K562 (cell line): ENCODE measurements at regions not wholly inside any gene's neighbourhood (a gene's known extent, or its start where the extent isn't known, plus 50 kb on each side); places are given as distances from the start of the nearest gene placed in this dataset.

ENCODE experiments used
- ATAC-seq: fragments of 200-7000 bp; cut with Tn5 transposase; 3 replicates; pipeline ENCODE4 v1.9.1; 2020; ENCODE audit warnings: moderate library complexity
- BruUV-seq: library from RNA; stranded (reverse); fragments of 400-500 nt; replicated peaks from 2 replicates; lab custom pipeline; 2021; lab: Mats Ljungman, UMichigan
- CTCF ChIA-PET: fragments of 300-600 bp; formaldehyde crosslinking; extraction: SDS; loops from one replicate; lab custom pipeline; 2021; ENCODE audit warnings: low intra/inter-chr PET ratio; lab: Yijun Ruan, JAX
- POLR2A ChIA-PET: fragments of 300-600, 350-650 bp; sonication (Branson Sonifier 250); formaldehyde crosslinking; extraction: SDS; loops from one replicate; lab custom pipeline; 2021; ENCODE audit warnings: antibody characterized with exemption, inconsistent platforms; lab: Yijun Ruan, JAX
- DNase-seq, 4 experiments: peaks; one replicate each; pipeline versions ENCODE4 v3.0.0 to v3.0.0-alpha.2; 2011 to 2018; ENCODE audit warnings: low spot score in 3 of 4, mixed read lengths in 3 of 4; ENCODE audit errors: extremely low read depth in 1 of 4
- FAIRE-seq: peaks from 2 replicates; lab custom pipeline; 2011; peaks lifted over from hg19 to GRCh38; lab: Jason Lieb, UNC
- H2AFZ ChIP-seq: 2 replicates; pipeline ENCODE4 v1.6.0; 2011; ENCODE audit warnings: low read depth, low read length, control low read depth, inconsistent platforms
- H3K27ac ChIP-seq: fragments of 200-600 bp; 3 replicates; pipeline ENCODE4 v1.8.0; 2011; ENCODE audit warnings: low read depth, mild to moderate bottlenecking, control low read depth, inconsistent platforms, low read length, moderate library complexity, mixed read lengths; ENCODE audit errors: extremely low read depth
- H3K27me3 ChIP-seq, 2 experiments: fragments of 300-600 bp in 1 of 2; 2 replicates in 1 of 2; 3 replicates in 1 of 2; pipeline versions ENCODE4 v1.6.0 to v1.8.0; 2011; ENCODE audit warnings: inconsistent platforms in 2 of 2, low read length in 2 of 2, mild to moderate bottlenecking in 1 of 2, mixed read lengths in 1 of 2, moderate library complexity in 1 of 2; ENCODE audit not compliant: control insufficient read depth in 2 of 2, insufficient read depth in 2 of 2
- H3K36me3 ChIP-seq: fragments of 300-600 bp; 3 replicates; pipeline ENCODE4 v1.8.0; 2011; ENCODE audit warnings: mild to moderate bottlenecking, low read length, inconsistent platforms; ENCODE audit not compliant: control insufficient read depth, insufficient read depth
- H3K4me1 ChIP-seq, 2 experiments: fragments of 200-600 bp in 1 of 2; replicated peaks in 1 of 2; 2 replicates in 1 of 2; 3 replicates in 1 of 2; pipeline versions ENCODE4 v1.5.1 to v1.8.0; 2011; ENCODE audit warnings: inconsistent platforms in 2 of 2, low read length in 2 of 2, mild to moderate bottlenecking in 1 of 2, mixed read lengths in 1 of 2, moderate library complexity in 1 of 2; ENCODE audit not compliant: control insufficient read depth in 2 of 2, insufficient read depth in 2 of 2
- H3K4me2 ChIP-seq: 2 replicates; pipeline ENCODE4 v1.6.1; 2011; ENCODE audit warnings: low read length, control low read depth, inconsistent platforms, mixed read lengths; ENCODE audit not compliant: insufficient read depth
- H3K4me3 ChIP-seq: fragments of 200-600 bp; sonication (generic), shearing (Covaris generic); 2 replicates; pipeline ENCODE4 v1.5.1; 2016; ENCODE audit warnings: control low read depth, inconsistent platforms
- H3K79me2 ChIP-seq: fragments of 200-600 bp; 3 replicates; pipeline ENCODE4 v1.8.0; 2011; ENCODE audit warnings: low read length, inconsistent platforms; ENCODE audit not compliant: control insufficient read depth, insufficient read depth
- H3K9ac ChIP-seq, 2 experiments: 2 replicates each; pipeline versions ENCODE4 v1.6.0 to v1.6.1; 2011; ENCODE audit warnings: low read depth in 2 of 2, low read length in 2 of 2, control low read depth in 1 of 2, inconsistent platforms in 1 of 2, mild to moderate bottlenecking in 1 of 2, mixed read lengths in 1 of 2; ENCODE audit not compliant: insufficient read depth in 1 of 2
- H3K9me1 ChIP-seq: one replicate; pipeline ENCODE4 v1.6.0; 2011; ENCODE audit warnings: inconsistent platforms, mild to moderate bottlenecking, low read length, moderate library complexity; ENCODE audit not compliant: control insufficient read depth, insufficient read depth
- H3K9me3 ChIP-seq: replicated peaks from 2 replicates; pipeline ENCODE4 v1.5.1; 2011; ENCODE audit warnings: low read depth, low read length, inconsistent platforms; ENCODE audit not compliant: control insufficient read depth, insufficient read depth
- H4K20me1 ChIP-seq: replicated peaks from 2 replicates; pipeline ENCODE4 v1.6.1; 2011; ENCODE audit warnings: low read length, inconsistent platforms, mixed read lengths; ENCODE audit not compliant: control insufficient read depth, insufficient read depth
- DMBX1 ChIP-seq: fragments of 250-450 bp; sonication (Bioruptor Pico); IDR thresholded peaks from 2 replicates; pipeline ENCODE4 v1.8.0; 2022; ENCODE audit warnings: inconsistent platforms, mild to moderate bottlenecking, moderate library complexity, borderline replicate concordance
- RBBP5 ChIP-seq: fragments of 200-600 bp; sonication (generic); IDR thresholded peaks from 2 replicates; pipeline ENCODE4 v1.6.1; 2012; ENCODE audit warnings: borderline replicate concordance, mild to moderate bottlenecking, low read length, control low read depth, inconsistent platforms; ENCODE audit not compliant: insufficient read depth, poor library complexity, severe bottlenecking
- THRA ChIP-seq: fragments of 450-650 bp; IDR thresholded peaks from 2 replicates; pipeline ENCODE4 v1.6.1; 2017; ENCODE audit warnings: mild to moderate bottlenecking, moderate library complexity
- TRIM24 ChIP-seq, 2 experiments: fragments of 450-650 bp; IDR thresholded peaks; 2 replicates each; pipeline ENCODE4 v1.6.1; 2016
- ZNF121 ChIP-seq: sonication (generic); formaldehyde crosslinking; conservative IDR thresholded peaks from 2 replicates; pipeline ENCODE4 v1.8.0; 2022; ENCODE audit warnings: missing genetic modification reagents
- ZSCAN32 ChIP-seq: fragments of 450-650 bp; formaldehyde crosslinking; IDR thresholded peaks from 2 replicates; pipeline ENCODE4 v1.4.0; 2020; ENCODE audit warnings: mild to moderate bottlenecking, moderate library complexity
- WGBS: fragments of 100-300 bp; shearing (Covaris generic); methylation state at CpG from one replicate; pipeline ENCODE4 v1.1.6; 2016; ENCODE audit warnings: low coverage, mixed read lengths; ENCODE audit not compliant: insufficient coverage; ENCODE audit errors: missing lambda C conversion rate; 5-methylcytosine and 5-hydroxymethylcytosine counted together
- in situ Hi-C: fragments of 300-500 bp; cut with MboI; formaldehyde crosslinking; loops from 4 replicates; pipeline ENCODE4 v1.15.0; 2018; ENCODE audit warnings: inconsistent platforms, mixed read lengths
- intact Hi-C: fragments of 100-400 bp; cut with micrococcal nuclease; formaldehyde crosslinking; loops from 2 replicates; pipeline ENCODE4 v1.14.2; 2022
- TF ChIP-seq, protein P1 (sequence below): fragments of 450-650 bp; formaldehyde crosslinking; IDR thresholded peaks from 2 replicates; pipeline ENCODE4 v1.4.0; 2022; ENCODE audit warnings: mild to moderate bottlenecking, moderate library complexity
- TF ChIP-seq, protein P2 (sequence below): sonication (generic); formaldehyde crosslinking; IDR thresholded peaks from 2 replicates; pipeline ENCODE4 v1.8.0; 2023; ENCODE audit warnings: mild to moderate bottlenecking, missing genetic modification reagents

GRCh38 chr12:91706466-91706865 is 439.2 kb downstream of the BTG1 start:
- no peak overlapping the region for H2AFZ ChIP-seq
- ATAC-seq (no peak), DNase-seq (no peak), FAIRE-seq (no peak)
- no peak overlapping the region for H3K4me2 ChIP-seq
- intact Hi-C loops (no loop called here), in situ Hi-C loops (no loop called here)
- CTCF ChIA-PET, result no interaction called here
- H3K9ac ChIP-seq, result no peak overlapping the region
- no TSS peak for BruUV-seq
- H3K36me3 ChIP-seq, result peaks cover 16% of the 10 kb centered on the region; the same call in 2 of the 3 replicates
- H3K79me2 ChIP-seq, result peaks cover 2% of the 10 kb centered on the region; the same call in 1 of the 3 replicates
- H3K27ac ChIP-seq, result no peak overlapping the region
- H3K9me3 ChIP-seq, result no peaks in the 10 kb centered on the region
- no peaks in the 10 kb centered on the region for H3K27me3 ChIP-seq
- no peak overlapping the region for H3K4me3 ChIP-seq
- no peaks in the 10 kb centered on the region for H3K4me1 ChIP-seq
- H3K9me1 ChIP-seq, result no peaks in the 10 kb centered on the region
- POLR2A ChIA-PET, result no interaction called here
- TF ChIP-seq ZSCAN32, result no peak
- no peak for TF ChIP-seq TRIM24 (IDR thresholded peaks at IDR 0.05)
- no peaks in the 10 kb centered on the region for H4K20me1 ChIP-seq
- 69% methylated on average over 1 of the region's 1 CpG for WGBS

- no peaks in the 10 kb centered on the region for H3K9me1 ChIP-seq
- intact Hi-C loops (no loop called here), in situ Hi-C loops (no loop called here)
- no peak overlapping the region for H3K4me2 ChIP-seq
- no peak overlapping the region for H3K27ac ChIP-seq
- H3K27me3 ChIP-seq, result no peaks in the 10 kb centered on the region
- ATAC-seq (no peak), DNase-seq (no peak), FAIRE-seq (no peak)
- H3K9me3 ChIP-seq, result no peaks in the 10 kb centered on the region
- H2AFZ ChIP-seq, result no peak overlapping the region
- H3K79me2 ChIP-seq, result peaks cover 2% of the 10 kb centered on the region; the same call in 1 of the 3 replicates
- no peak overlapping the region for H3K4me3 ChIP-seq
- 70% methylated on average over 2 of the region's 2 CpGs for WGBS
- no TSS peak for BruUV-seq
- ChIA-PET CTCF (no interaction called here), POLR2A (interaction anchor here (0.6 kb wide), 1 partner anchor 25 kb away, joined by 3 read pairs; no protein-coding TSS in a partner anchor)
- H3K9ac ChIP-seq, result no peak overlapping the region
- no peaks in the 10 kb centered on the region for H3K4me1 ChIP-seq
- H3K36me3 ChIP-seq, result peaks cover 23% of the 10 kb centered on the region
- H4K20me1 ChIP-seq, result no peaks in the 10 kb centered on the region
- TF ChIP-seq, protein P1, sequence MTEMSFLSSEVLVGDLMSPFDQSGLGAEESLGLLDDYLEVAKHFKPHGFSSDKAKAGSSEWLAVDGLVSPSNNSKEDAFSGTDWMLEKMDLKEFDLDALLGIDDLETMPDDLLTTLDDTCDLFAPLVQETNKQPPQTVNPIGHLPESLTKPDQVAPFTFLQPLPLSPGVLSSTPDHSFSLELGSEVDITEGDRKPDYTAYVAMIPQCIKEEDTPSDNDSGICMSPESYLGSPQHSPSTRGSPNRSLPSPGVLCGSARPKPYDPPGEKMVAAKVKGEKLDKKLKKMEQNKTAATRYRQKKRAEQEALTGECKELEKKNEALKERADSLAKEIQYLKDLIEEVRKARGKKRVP (CRISPR knock-in tag), result no peak
- no peak for TF ChIP-seq RBBP5
- TF ChIP-seq, protein P2, sequence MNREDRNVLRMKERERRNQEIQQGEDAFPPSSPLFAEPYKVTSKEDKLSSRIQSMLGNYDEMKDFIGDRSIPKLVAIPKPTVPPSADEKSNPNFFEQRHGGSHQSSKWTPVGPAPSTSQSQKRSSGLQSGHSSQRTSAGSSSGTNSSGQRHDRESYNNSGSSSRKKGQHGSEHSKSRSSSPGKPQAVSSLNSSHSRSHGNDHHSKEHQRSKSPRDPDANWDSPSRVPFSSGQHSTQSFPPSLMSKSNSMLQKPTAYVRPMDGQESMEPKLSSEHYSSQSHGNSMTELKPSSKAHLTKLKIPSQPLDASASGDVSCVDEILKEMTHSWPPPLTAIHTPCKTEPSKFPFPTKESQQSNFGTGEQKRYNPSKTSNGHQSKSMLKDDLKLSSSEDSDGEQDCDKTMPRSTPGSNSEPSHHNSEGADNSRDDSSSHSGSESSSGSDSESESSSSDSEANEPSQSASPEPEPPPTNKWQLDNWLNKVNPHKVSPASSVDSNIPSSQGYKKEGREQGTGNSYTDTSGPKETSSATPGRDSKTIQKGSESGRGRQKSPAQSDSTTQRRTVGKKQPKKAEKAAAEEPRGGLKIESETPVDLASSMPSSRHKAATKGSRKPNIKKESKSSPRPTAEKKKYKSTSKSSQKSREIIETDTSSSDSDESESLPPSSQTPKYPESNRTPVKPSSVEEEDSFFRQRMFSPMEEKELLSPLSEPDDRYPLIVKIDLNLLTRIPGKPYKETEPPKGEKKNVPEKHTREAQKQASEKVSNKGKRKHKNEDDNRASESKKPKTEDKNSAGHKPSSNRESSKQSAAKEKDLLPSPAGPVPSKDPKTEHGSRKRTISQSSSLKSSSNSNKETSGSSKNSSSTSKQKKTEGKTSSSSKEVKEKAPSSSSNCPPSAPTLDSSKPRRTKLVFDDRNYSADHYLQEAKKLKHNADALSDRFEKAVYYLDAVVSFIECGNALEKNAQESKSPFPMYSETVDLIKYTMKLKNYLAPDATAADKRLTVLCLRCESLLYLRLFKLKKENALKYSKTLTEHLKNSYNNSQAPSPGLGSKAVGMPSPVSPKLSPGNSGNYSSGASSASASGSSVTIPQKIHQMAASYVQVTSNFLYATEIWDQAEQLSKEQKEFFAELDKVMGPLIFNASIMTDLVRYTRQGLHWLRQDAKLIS, result no peak
- TF ChIP-seq ZNF121 (CRISPR knock-in tag), result no peak
- no peak for TF ChIP-seq DMBX1 (CRISPR knock-in tag)
- TF ChIP-seq THRA, result no peak
These were observed 441.2 kb downstream of the BTG1 start for GRCh38 chr12:91704446-91704845.
